Natural killer cell (primary cell): ENCODE measurements at regions not wholly inside any gene's neighbourhood (a gene's known extent, or its start where the extent isn't known, plus 50 kb on each side); places are given as distances from the start of the nearest gene placed in this dataset.

ENCODE experiments used
- ATAC-seq, 3 donors: fragments of 150-1000 bp in 2 of 3; fragments of 200-7000 bp in 1 of 3; cut with Tn5 transposase; 1 replicate in 1 of 3; 2 replicates in 2 of 3; pipeline ENCODE4 v1.10.0; 2021; ENCODE audit warnings: mild to moderate bottlenecking in 2 of 3, moderate library complexity in 2 of 3
- DNase-seq, 2 donors: peaks; one replicate each; pipeline versions ENCODE4 v3.0.0 to v3.0.0-alpha.2; 2013 to 2021; ENCODE audit warnings: mixed read lengths in 1 of 2
- H3K27ac ChIP-seq: one replicate; pipeline ENCODE4 v1.5.1; 2013; ENCODE audit warnings: mild to moderate bottlenecking, low read length
- H3K27me3 ChIP-seq: one replicate; pipeline ENCODE4 v1.6.1; 2013; ENCODE audit warnings: low read length; ENCODE audit not compliant: control insufficient read depth, insufficient read depth
- H3K36me3 ChIP-seq: one replicate; pipeline ENCODE4 v1.6.1; 2013; ENCODE audit warnings: low read length; ENCODE audit not compliant: control insufficient read depth, insufficient read depth
- H3K4me1 ChIP-seq: one replicate; pipeline ENCODE4 v1.6.1; 2013; ENCODE audit warnings: low read length; ENCODE audit not compliant: control insufficient read depth, insufficient read depth
- H3K4me3 ChIP-seq: one replicate; pipeline ENCODE4 v1.5.1; 2013; ENCODE audit warnings: low read length
- H3K9me3 ChIP-seq: one replicate; pipeline ENCODE4 v1.6.1; 2013; ENCODE audit warnings: low read length; ENCODE audit not compliant: control insufficient read depth, insufficient read depth
- H3K27ac Mint-ChIP-seq, 2 donors: one replicate each; pipeline ENCODE4 v1.8.0; 2022; ENCODE audit warnings: mild to moderate bottlenecking in 2 of 2, mixed read lengths in 2 of 2, moderate library complexity in 1 of 2
- H3K27me3 Mint-ChIP-seq, 2 donors: one replicate each; pipeline ENCODE4 v1.8.0; 2022; ENCODE audit warnings: low read depth in 2 of 2, mixed read lengths in 2 of 2
- H3K36me3 Mint-ChIP-seq: one replicate; pipeline ENCODE4 v1.8.0; 2022; ENCODE audit warnings: mixed read lengths
- H3K4me1 Mint-ChIP-seq, 2 donors: one replicate each; pipeline ENCODE4 v1.8.0; 2022; ENCODE audit warnings: mixed read lengths in 2 of 2
- H3K4me3 Mint-ChIP-seq: one replicate; pipeline ENCODE4 v1.8.0; 2022; ENCODE audit warnings: mild to moderate bottlenecking, moderate library complexity, mixed read lengths
- H3K9me3 Mint-ChIP-seq, 2 donors: one replicate each; pipeline ENCODE4 v1.8.0; 2022; ENCODE audit warnings: mixed read lengths in 2 of 2
- WGBS: methylation state at CpG from one replicate; pipeline ENCODE4 v1.1.7; 2013; ENCODE audit warnings: missing lambda C conversion rate; ENCODE audit not compliant: insufficient coverage; 5-methylcytosine and 5-hydroxymethylcytosine counted together
- intact Hi-C: fragments of 100-400 bp; cut with micrococcal nuclease; formaldehyde crosslinking; loops from one replicate; pipeline ENCODE4 v1.14.2; 2022
- TF ChIP-seq, protein P1 (sequence below): fragments of 200-600 bp; IDR thresholded peaks from one replicate; pipeline ENCODE4 v1.8.0; 2022; ENCODE audit warnings: antibody characterized with exemption

DNA sequence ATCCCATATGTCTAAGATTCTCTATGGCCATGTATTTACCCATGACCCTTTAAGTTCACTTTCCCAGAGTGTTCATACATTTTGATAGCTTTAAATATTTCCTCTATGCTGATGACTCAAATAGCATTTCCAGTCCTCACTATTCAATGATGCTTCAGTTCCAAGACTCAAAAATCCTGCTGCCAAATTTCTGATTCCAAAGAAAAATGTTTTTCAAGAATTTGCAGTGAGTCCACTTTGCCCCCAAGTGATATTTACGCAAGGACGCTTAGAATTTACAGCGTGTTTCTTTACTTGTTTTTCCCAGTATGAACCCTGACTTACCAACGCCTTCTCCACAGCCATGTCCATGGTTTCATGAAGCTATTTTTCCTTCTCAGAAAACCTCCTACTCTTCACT lies 127.9 kb upstream of the PCDH18 start:
- H3K27me3 Mint-ChIP-seq, result no peaks in the 10 kb centered on the region
- intact Hi-C loops, result no loop called here

GRCh38 chr4:137659431-137659830 lies 127.1 kb upstream of the PCDH18 start:
- ATAC-seq (no peak), DNase-seq (no peak)
- no peak overlapping the region for H3K4me3 ChIP-seq
- Mint-ChIP-seq H3K36me3 (no peaks in the 10 kb centered on the region), H3K27me3 (no peaks in the 10 kb centered on the region), H3K9me3 (peaks cover 10 to 15% of the 10 kb centered on the region in 2 donors), H3K4me3 (no peak overlapping the region), H3K4me1 (no peaks in the 10 kb centered on the region), H3K27ac (no peak overlapping the region)
- no peaks in the 10 kb centered on the region for H3K27me3 ChIP-seq
- no peaks in the 10 kb centered on the region for H3K36me3 ChIP-seq
- TF ChIP-seq, protein P1, sequence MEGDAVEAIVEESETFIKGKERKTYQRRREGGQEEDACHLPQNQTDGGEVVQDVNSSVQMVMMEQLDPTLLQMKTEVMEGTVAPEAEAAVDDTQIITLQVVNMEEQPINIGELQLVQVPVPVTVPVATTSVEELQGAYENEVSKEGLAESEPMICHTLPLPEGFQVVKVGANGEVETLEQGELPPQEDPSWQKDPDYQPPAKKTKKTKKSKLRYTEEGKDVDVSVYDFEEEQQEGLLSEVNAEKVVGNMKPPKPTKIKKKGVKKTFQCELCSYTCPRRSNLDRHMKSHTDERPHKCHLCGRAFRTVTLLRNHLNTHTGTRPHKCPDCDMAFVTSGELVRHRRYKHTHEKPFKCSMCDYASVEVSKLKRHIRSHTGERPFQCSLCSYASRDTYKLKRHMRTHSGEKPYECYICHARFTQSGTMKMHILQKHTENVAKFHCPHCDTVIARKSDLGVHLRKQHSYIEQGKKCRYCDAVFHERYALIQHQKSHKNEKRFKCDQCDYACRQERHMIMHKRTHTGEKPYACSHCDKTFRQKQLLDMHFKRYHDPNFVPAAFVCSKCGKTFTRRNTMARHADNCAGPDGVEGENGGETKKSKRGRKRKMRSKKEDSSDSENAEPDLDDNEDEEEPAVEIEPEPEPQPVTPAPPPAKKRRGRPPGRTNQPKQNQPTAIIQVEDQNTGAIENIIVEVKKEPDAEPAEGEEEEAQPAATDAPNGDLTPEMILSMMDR, result no peak
- intact Hi-C loops, result no loop called here
- no peak overlapping the region for H3K27ac ChIP-seq
- WGBS, result no CpG with 5 or more reads among the region's 1 CpG
- no peaks in the 10 kb centered on the region for H3K9me3 ChIP-seq
- H3K4me1 ChIP-seq, result no peaks in the 10 kb centered on the region

More for the DNA sequence above, 127.9 kb upstream of the PCDH18 start:
- WGBS, result 92% methylated on average over 4 of the region's 4 CpGs
- Histone ChIP-seq H3K27me3 (no peaks in the 10 kb centered on the region), H3K4me1 (no peaks in the 10 kb centered on the region), H3K4me3 (no peak overlapping the region), H3K36me3 (no peaks in the 10 kb centered on the region), H3K9me3 (no peaks in the 10 kb centered on the region), H3K27ac (no peak overlapping the region)
- DNase-seq (no peak), ATAC-seq (no peak)
- peaks cover 13 to 19% of the 10 kb centered on the region in 2 donors for H3K9me3 Mint-ChIP-seq
- no peaks in the 10 kb centered on the region for H3K36me3 Mint-ChIP-seq
- H3K27ac Mint-ChIP-seq, result no peak overlapping the region
- no peaks in the 10 kb centered on the region for H3K4me1 Mint-ChIP-seq
- no peak overlapping the region for H3K4me3 Mint-ChIP-seq
- TF ChIP-seq, protein P1, result no peak

GRCh38 chr4:137656661-137657060 lies 124.4 kb upstream of the PCDH18 start:
- intact Hi-C loops, result no loop called here
- Mint-ChIP-seq H3K4me1 (no peaks in the 10 kb centered on the region), H3K9me3 (peaks cover 7 to 16% of the 10 kb centered on the region in 2 donors), H3K27me3 (no peaks in the 10 kb centered on the region), H3K4me3 (no peak overlapping the region), H3K36me3 (no peaks in the 10 kb centered on the region), H3K27ac (no peak overlapping the region)
- Histone ChIP-seq H3K27ac (no peak overlapping the region), H3K4me1 (no peaks in the 10 kb centered on the region), H3K36me3 (no peaks in the 10 kb centered on the region), H3K9me3 (no peaks in the 10 kb centered on the region), H3K27me3 (no peaks in the 10 kb centered on the region), H3K4me3 (no peak overlapping the region)
- DNase-seq, result no peak
- no peak for ATAC-seq
- 9% methylated on average over 1 of the region's 2 CpGs for WGBS
- TF ChIP-seq, protein P1, result no peak

GRCh38 chr4:137655302-137655701 lies 123.0 kb upstream of the PCDH18 start:
- Histone ChIP-seq H3K27me3 (no peaks in the 10 kb centered on the region), H3K36me3 (no peaks in the 10 kb centered on the region), H3K9me3 (no peaks in the 10 kb centered on the region), H3K4me1 (no peaks in the 10 kb centered on the region), H3K4me3 (no peak overlapping the region), H3K27ac (no peak overlapping the region)
- no peak for DNase-seq
- ATAC-seq, result no peak
- no peaks in the 10 kb centered on the region for H3K36me3 Mint-ChIP-seq
- H3K27me3 Mint-ChIP-seq, result no peaks in the 10 kb centered on the region
- intact Hi-C loops, result no loop called here
- no peak overlapping the region for H3K4me3 Mint-ChIP-seq
- H3K27ac Mint-ChIP-seq, result no peak overlapping the region
- H3K9me3 Mint-ChIP-seq, result peaks cover 7 to 12% of the 10 kb centered on the region in 2 donors
- no peaks in the 10 kb centered on the region for H3K4me1 Mint-ChIP-seq
- TF ChIP-seq, protein P1, result no peak
- WGBS, result 100% methylated on average over 1 of the region's 1 CpG
